ENCODE measurements at regions not wholly inside any gene's neighbourhood (a gene's known extent, or its start where the extent isn't known, plus 50 kb on each side); places are given as distances from the start of the nearest gene placed in this dataset.

DNA sequence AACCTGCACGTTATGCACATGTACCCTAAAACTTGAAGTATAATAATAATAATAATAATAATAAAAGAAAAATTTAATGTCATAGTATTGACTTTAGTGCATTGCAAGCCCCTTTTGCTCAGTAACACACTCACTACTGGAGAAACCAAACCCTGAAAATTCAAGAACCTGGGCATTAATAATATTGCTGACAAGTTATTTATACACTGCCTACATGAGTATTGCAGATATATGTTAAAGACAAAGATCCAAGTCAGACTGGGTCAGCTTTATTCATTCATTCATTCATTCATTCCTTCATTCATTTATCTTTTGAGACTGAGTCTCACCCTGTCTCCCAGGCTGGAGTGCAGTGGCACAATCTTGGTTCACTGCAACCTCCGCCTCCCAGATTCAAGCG lies 1711.2 kb downstream of the TP53TG3F start:
- no peak for DNase-seq (ENCODE audit: low read depth)

GRCh38 chr16:35171106-35171505 lies 1711.7 kb downstream of the TP53TG3F start:
- DNase-seq (ENCODE audit: low read depth) = no peak

- DNase-seq (ENCODE audit: low read depth) = no peak
These were observed 1713.9 kb downstream of the TP53TG3F start for GRCh38 chr16:35173295-35173694.

DNA sequence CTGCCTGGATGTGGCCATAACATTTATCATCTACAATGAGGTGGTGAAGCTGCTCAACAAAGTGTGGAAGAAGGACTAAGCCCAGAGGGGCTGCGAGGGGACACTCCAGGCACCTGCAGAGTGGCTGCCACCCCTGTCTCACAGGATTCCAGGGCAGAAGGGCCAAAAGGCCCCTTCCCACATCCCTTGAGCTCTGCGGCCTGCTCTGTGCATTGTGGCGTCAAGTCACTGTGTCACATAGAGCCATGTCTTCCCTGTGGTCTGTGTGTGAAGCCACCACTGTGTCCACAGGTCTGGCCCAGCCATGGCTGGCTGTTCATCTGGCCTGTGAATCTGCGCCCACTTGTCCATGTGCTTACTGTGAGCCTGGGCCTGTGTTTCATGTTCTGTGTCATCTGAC lies 1714.6 kb downstream of the TP53TG3F start:
- no peak for DNase-seq (ENCODE audit: low read depth)

- DNase-seq (ENCODE audit: low read depth) = no peak
These were observed 1717.0 kb downstream of the TP53TG3F start for GRCh38 chr16:35176449-35176848.

DNA sequence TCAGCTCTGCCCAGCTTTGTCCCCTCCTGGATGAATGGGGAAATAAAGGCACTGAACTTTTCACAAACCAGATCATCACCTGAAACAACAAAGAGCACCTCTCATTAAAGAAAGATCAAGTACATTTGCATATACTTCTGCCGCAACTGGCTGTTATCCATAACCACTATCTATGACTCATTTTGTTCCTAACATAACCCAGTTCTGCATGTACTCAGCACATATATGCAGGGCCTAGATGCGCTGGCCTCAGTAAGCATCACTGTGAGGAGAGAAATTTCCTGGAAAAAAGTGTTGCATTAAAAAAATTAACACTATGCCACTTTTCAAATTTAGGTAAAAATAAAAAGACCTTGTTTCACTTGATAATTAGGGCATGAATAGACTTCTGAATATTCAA lies 1718.4 kb downstream of the TP53TG3F start:
- DNase-seq (ENCODE audit: low read depth) = no peak

- DNase-seq (ENCODE audit: low read depth) = no peak
These were observed 1721.6 kb downstream of the TP53TG3F start for GRCh38 chr16:35180970-35181369.

DNA sequence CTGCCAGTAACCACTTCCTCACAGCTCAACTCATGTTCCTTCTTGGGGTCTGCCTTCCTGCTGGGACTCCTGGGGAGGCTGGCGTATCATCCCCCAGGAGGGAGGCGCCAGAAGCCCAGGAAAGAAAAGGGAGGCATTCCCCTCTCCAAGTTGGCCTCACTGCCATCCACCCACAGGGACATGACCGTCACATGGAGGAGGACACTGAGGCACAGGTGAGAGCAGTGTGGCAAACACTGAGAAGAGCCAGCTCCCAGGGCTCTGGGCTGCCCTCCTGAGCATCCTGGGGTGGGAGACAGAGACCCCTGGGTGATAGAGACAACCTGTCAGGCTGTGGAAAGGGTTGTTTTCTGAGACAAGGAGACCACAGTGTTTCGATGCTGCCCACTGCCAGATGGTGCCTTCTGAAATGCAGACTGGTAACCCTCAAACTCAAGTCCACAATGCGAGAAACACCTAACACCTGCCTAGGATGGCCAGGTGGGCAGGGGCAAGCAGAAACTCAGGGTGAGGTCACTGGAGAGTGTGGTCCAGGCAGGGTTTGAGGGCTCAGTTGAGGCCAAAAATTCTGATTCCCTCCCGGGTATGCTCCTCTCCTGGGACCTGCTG lies 1722.1 kb downstream of the TP53TG3F start:
- no peak for DNase-seq (ENCODE audit: low read depth)

DNA sequence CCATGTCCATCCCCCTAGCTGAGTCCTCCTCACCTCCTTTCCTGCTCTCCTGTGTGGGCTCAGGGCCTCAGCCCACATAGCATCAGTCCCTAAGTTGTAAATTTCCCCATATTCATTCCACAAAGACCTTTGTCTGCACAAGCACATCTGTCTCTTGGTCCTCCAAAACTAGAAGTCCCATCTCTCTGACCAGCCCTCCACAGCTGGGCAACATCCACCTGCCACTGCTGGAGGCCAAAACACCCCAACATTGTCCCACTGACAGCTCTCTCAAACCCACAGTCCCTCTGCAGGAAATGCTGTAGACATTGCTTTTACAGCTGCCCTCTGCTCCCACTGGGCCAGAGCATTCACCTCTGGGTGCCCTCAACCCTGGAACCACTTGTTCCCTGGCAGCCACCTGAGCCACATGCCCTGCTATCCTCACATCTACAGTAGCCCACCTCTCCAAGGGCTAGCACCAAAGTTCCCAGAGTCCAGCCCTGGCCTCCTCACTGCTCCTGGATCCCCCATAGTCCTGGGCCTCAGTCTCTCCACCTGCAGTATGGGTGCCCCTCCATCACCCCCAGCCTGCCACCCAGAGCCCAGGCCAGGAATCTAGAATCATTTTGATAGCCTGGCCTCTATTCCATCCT lies 1722.7 kb downstream of the TP53TG3F start:
- no peak for DNase-seq (ENCODE audit: low read depth)

DNA sequence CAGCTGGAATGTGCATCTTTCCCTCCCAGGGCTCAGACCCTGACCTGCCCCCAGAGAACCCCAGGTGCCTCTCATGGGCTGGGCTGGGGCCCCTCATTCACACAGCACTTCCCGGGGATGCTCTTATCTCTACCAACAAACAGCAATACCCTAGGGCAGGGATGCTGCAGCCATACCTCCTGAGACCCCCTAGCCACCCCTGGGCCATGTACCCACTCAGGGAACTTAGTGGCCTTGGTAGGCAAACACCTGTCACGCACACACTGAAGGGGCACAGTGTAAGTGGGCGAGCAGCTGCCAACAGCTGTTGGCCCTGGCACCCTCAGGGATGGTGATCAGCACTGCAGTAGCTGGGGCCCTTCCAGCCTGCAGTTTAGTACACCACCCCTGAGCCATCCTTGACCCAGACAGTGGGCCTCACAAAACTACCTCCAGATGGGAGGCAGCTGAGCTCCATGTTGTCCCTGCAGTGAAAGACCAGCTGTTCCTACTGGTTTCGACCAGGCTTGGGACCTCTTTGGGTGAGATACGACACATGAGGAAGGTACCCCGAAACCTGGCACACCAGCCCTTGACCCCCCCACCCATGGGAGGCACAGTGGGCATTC lies 1723.6 kb downstream of the TP53TG3F start:
- DNase-seq (ENCODE audit: low read depth) = no peak

- DNase-seq (ENCODE audit: low read depth) = no peak
These were observed 1725.0 kb downstream of the TP53TG3F start for GRCh38 chr16:35184356-35184870.

GRCh38 chr16:35185366-35186044 lies 1726.1 kb downstream of the TP53TG3F start:
- DNase-seq (ENCODE audit: low read depth) = no peak

DNA sequence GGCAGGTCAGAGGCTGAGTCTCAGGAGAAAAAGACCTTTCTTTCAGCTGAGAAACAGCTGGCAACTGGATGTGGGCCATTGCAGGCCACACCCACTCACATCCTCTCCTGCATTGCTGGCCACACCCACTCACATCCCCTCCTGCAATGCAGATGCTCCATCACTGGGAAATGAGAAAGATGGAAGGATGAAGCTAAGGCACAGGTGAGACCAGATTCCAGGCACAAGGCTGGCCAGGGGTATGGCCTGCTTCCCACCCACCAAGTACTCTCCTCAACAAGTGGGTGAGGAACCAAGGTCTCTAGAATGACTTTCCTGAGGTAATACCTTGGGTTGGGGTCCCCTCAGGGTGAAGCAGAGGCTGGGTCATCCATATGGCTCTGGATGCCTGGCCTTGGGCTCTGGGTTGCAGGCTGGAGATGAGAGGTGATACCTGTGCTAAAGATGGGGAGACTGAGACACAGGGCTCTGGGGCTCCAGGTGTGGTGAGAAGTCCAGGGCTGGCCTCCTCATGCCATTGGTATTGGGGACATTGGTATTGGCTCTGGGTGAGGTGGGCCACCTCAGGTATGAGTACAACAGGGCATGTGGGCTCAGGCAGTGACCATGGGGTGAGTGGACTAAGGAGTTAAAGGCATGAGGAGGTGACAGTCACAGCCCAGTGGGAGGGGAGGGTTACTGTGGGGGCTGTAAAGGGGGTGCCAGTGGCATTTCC lies 1726.8 kb downstream of the TP53TG3F start:
- DNase-seq (ENCODE audit: low read depth) = no peak

- no peak for DNase-seq (ENCODE audit: low read depth)
These were observed 1728.3 kb downstream of the TP53TG3F start for GRCh38 chr16:35187665-35188225.

GRCh38 chr16:35188288-35189155 lies 1729.1 kb downstream of the TP53TG3F start:
- DNase-seq (ENCODE audit: low read depth) = peak; percentile 2

- no peak for DNase-seq (ENCODE audit: low read depth)
These were observed 1733.6 kb downstream of the TP53TG3F start for GRCh38 chr16:35192993-35193392.

- DNase-seq (ENCODE audit: low read depth) = no peak
These were observed 1734.5 kb downstream of the TP53TG3F start for GRCh38 chr16:35193956-35194355.

- no peak for DNase-seq (ENCODE audit: low read depth)
These were observed 1735.3 kb downstream of the TP53TG3F start for GRCh38 chr16:35194681-35195080.

DNA sequence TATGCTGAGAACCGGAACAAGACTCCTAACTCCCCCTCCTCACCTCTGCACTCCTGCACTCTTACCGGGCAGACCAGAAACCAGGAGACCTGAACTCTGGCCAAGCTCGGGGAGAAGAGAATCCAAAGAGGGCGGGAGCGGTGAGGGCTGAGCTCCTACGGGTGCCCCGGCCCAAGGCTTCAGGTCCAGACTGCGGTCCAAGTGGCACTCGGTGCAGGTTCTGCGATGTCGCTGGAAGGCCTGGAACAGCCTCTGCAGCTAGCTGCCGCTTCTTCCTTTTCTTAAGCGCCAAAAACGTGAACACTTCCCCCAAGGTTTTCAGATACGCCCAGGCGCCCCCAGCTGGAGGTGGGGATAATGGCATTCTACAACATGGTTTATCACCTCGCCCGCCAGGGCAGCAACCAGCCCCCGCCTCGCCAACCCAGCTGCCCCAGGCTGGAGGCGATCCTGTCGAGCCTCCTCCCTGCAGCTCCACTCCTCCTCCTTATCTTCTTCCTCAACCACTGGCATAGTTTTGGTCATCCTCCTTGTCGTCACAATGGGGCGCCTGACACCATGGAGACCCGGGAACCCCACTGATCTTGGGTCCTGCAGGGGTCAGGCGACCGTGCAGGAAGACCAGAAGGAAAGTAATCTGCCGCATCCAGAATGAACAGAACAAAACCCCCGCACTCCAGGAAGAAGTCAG lies 1735.9 kb downstream of the TP53TG3F start:
- no peak for DNase-seq (ENCODE audit: low read depth)

DNA sequence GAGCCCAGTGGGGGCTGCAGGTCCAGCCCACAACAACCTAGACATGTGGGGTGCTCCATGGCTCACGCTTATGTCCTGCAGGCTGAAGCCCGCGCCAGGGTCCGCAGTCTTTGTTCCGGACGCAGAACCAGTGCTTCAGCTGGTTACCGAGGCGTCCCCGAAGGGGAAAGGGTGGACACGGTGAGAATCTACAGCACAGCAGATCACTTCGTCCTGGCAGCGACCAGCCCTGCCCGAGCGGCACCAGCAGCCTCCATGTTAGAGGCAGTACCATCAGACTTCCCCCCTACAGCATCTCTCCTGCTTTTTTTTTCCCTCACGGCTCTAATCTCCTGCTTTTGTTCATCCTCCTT lies 1736.4 kb downstream of the TP53TG3F start:
- no peak for DNase-seq (ENCODE audit: low read depth)
